OCI-LY7 (cell line): ENCODE measurements at regions not wholly inside any gene's neighbourhood (a gene's known extent, or its start where the extent isn't known, plus 50 kb on each side); places are given as distances from the start of the nearest gene placed in this dataset.

Source experiments
- BruUV-seq: library from RNA; stranded (reverse); fragments of 400-500 nt; replicated peaks from 2 replicates; lab custom pipeline; 2021; lab: Mats Ljungman, UMichigan
- CTCF ChIA-PET: fragments of 300-600 bp; sonication (Branson Sonifier 250); formaldehyde crosslinking; loops from one replicate; lab custom pipeline; 2022; ENCODE audit warnings: antibody characterized with exemption; ENCODE audit not compliant: unreplicated experiment; lab: Charles Lee
- POLR2A ChIA-PET: fragments of 300-600 bp; sonication (Branson Sonifier 250); formaldehyde crosslinking; loops from one replicate; lab custom pipeline; 2022; ENCODE audit warnings: antibody characterized with exemption; lab: Charles Lee
- DNase-seq: peaks from one replicate; pipeline ENCODE4 v3.0.0-alpha.2; 2015; ENCODE audit warnings: low spot score
- H2AFZ ChIP-seq: fragments of 200-600 bp; sonication (generic), shearing (Covaris generic); 2 replicates; pipeline ENCODE4 v1.6.1; 2014; ENCODE audit warnings: mild to moderate bottlenecking, antibody characterized with exemption, low read length, moderate library complexity
- H3K27ac ChIP-seq: fragments of 200-600 bp; sonication (generic); 2 replicates; pipeline ENCODE4 v1.5.1; 2014; ENCODE audit warnings: mixed run types, low read depth, mild to moderate bottlenecking, moderate library complexity, low read length, inconsistent platforms; ENCODE audit not compliant: poor library complexity, severe bottlenecking
- H3K36me3 ChIP-seq: fragments of 200-600 bp; sonication (generic); 2 replicates; pipeline ENCODE4 v1.6.1; 2014; ENCODE audit warnings: mild to moderate bottlenecking, antibody characterized with exemption, low read length, moderate library complexity, mixed read lengths; ENCODE audit not compliant: insufficient read depth
- H3K4me1 ChIP-seq: fragments of 200-600 bp; sonication (generic); 2 replicates; pipeline ENCODE4 v1.5.1; 2014; ENCODE audit warnings: mild to moderate bottlenecking, low read length; ENCODE audit not compliant: insufficient read depth, poor library complexity, severe bottlenecking
- H3K4me2 ChIP-seq: fragments of 200-600 bp; sonication (generic); 2 replicates; pipeline ENCODE4 v1.6.1; 2014; ENCODE audit warnings: mild to moderate bottlenecking, low read length
- H3K4me3 ChIP-seq: fragments of 200-600 bp; sonication (generic); 2 replicates; pipeline ENCODE4 v1.5.1; 2014; ENCODE audit warnings: mild to moderate bottlenecking, low read depth, low read length; ENCODE audit not compliant: poor library complexity, severe bottlenecking
- H3K79me2 ChIP-seq: fragments of 200-600 bp; sonication (generic); 2 replicates; pipeline ENCODE4 v1.6.1; 2016; ENCODE audit warnings: low read depth, mild to moderate bottlenecking, low read length, moderate library complexity, mixed read lengths; ENCODE audit not compliant: insufficient read depth
- H3K9me2 ChIP-seq: fragments of 200-600 bp; sonication (generic); 2 replicates; pipeline ENCODE4 v1.6.1; 2016; ENCODE audit warnings: mild to moderate bottlenecking, low read length, mixed read lengths; ENCODE audit not compliant: insufficient read depth
- H3K9me3 ChIP-seq: fragments of 200-600 bp; sonication (generic); 2 replicates; pipeline ENCODE4 v1.6.1; 2014; ENCODE audit warnings: mild to moderate bottlenecking, mixed run types, low read length, mixed read lengths
- H4K20me1 ChIP-seq: fragments of 200-600 bp; sonication (generic); 2 replicates; pipeline ENCODE4 v1.6.1; 2014; ENCODE audit warnings: mild to moderate bottlenecking, antibody characterized with exemption, low read length, moderate library complexity, mixed read lengths; ENCODE audit not compliant: insufficient read depth
- EZH2phosphoT487 ChIP-seq: fragments of 200-600 bp; sonication (generic); IDR thresholded peaks from 2 replicates; pipeline ENCODE4 v1.6.1; 2018; ENCODE audit warnings: low read depth, borderline replicate concordance, mild to moderate bottlenecking, mixed run types, antibody characterized with exemption, low read length, moderate library complexity, mixed read lengths
- intact Hi-C: fragments of 100-400 bp; cut with micrococcal nuclease; formaldehyde crosslinking; loops from one replicate; pipeline ENCODE4 v1.10.0; 2022; ENCODE audit not compliant: unreplicated experiment
- TF ChIP-seq, protein P1 (sequence below): fragments of 200-600 bp; sonication (generic); conservative IDR thresholded peaks from 2 replicates; pipeline ENCODE4 v1.5.1; 2014; ENCODE audit warnings: mild to moderate bottlenecking, antibody characterized with exemption, low read length, moderate library complexity, mixed read lengths

DNA sequence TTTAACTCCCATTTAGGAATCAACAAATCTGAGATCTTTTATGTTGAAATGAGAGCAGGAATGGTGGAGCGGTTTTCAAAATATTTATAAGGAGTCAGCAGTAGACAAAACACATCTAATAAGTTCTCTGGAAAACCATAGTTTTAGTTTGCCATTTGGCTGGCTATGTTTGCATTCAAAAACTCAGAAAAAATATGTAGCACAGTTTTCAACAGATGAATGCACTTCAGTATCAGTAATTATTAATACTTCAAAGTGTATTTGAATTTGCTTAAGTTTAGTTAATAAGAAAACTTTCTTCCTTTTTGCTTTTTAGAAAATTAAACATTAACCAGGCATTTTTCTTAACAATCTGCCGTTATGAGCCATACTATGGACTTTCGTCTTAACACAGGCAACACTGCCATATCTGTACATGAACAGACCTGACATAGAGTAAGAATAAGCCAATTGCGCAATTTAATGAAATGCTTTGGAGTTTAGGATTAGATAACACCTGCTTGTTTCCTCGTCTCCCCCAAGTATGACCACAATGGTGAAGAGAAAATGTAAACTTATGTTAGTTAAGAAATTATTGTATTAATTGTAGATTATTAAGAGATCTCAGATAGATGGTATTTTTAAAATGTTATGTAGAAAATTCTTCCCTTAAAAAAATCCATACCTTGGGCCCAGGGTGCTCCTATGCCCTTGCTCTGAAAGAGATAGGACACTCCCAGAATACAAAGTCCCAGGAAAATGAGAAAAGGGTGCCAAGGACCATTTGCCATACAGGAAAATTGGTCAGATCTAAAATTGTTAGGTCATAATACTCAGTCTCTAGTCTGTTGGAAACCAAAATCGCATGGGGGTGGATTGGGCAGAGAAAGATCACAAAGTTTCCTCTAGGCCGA is 552.3 kb upstream of the ARGLU1 start:
- H2AFZ ChIP-seq: no peak overlapping the region
- H3K9me2 ChIP-seq: no peaks in the 10 kb centered on the region
- no peaks in the 10 kb centered on the region for H3K79me2 ChIP-seq
- no peaks in the 10 kb centered on the region for H4K20me1 ChIP-seq
- ChIA-PET POLR2A (no interaction called here), CTCF (no interaction called here)
- BruUV-seq: no TSS peak
- intact Hi-C loops: no loop called here
- DNase-seq: no peak
- H3K4me3 ChIP-seq: no peak overlapping the region
- no peak overlapping the region for H3K4me2 ChIP-seq
- no peak overlapping the region for H3K27ac ChIP-seq
- H3K4me1 ChIP-seq: peaks cover 8% of the 10 kb centered on the region
- TF ChIP-seq, protein P1, sequence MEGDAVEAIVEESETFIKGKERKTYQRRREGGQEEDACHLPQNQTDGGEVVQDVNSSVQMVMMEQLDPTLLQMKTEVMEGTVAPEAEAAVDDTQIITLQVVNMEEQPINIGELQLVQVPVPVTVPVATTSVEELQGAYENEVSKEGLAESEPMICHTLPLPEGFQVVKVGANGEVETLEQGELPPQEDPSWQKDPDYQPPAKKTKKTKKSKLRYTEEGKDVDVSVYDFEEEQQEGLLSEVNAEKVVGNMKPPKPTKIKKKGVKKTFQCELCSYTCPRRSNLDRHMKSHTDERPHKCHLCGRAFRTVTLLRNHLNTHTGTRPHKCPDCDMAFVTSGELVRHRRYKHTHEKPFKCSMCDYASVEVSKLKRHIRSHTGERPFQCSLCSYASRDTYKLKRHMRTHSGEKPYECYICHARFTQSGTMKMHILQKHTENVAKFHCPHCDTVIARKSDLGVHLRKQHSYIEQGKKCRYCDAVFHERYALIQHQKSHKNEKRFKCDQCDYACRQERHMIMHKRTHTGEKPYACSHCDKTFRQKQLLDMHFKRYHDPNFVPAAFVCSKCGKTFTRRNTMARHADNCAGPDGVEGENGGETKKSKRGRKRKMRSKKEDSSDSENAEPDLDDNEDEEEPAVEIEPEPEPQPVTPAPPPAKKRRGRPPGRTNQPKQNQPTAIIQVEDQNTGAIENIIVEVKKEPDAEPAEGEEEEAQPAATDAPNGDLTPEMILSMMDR: no peak
- no peak for TF ChIP-seq EZH2phosphoT487
- H3K9me3 ChIP-seq: no peaks in the 10 kb centered on the region
- no peaks in the 10 kb centered on the region for H3K36me3 ChIP-seq

DNA sequence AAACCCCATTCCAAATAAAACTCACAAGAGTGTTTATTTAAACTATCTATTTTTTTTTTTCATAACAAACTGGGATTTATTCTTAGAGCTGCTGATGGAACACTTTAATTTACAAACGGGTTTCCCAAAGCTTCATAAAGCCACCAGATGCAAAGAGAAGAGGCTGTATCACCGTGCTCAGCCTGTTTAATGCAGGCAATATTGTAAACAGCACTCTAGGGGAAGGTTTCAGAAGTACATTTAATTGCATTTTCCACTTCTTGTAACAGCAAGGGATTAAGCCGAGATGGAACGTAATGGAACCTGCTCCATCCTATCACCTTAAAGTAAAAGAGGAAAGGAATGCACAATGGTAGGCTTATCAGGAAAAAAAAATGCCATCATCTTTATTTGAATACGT is 550.6 kb upstream of the ARGLU1 start:
- H3K9me3 ChIP-seq: no peaks in the 10 kb centered on the region
- no peaks in the 10 kb centered on the region for H3K36me3 ChIP-seq
- BruUV-seq: no TSS peak
- POLR2A ChIA-PET: no interaction called here
- DNase-seq: no peak
- no peaks in the 10 kb centered on the region for H3K9me2 ChIP-seq
- H2AFZ ChIP-seq: no peak overlapping the region
- H3K79me2 ChIP-seq: no peaks in the 10 kb centered on the region
- CTCF ChIA-PET: no interaction called here
- H3K4me3 ChIP-seq: no peak overlapping the region
- H3K4me1 ChIP-seq: peaks cover 3% of the 10 kb centered on the region
- no peak overlapping the region for H3K27ac ChIP-seq
- no peak overlapping the region for H3K4me2 ChIP-seq
- TF ChIP-seq, protein P1: no peak
- no peak for TF ChIP-seq EZH2phosphoT487
- H4K20me1 ChIP-seq: no peaks in the 10 kb centered on the region
- intact Hi-C loops: no loop called here
